GM18519 (cell line): ENCODE measurements at regions not wholly inside any gene's neighbourhood (a gene's known extent, or its start where the extent isn't known, plus 50 kb on each side); places are given as distances from the start of the nearest gene placed in this dataset.

ENCODE experiments used
- ATAC-seq: cut with Tn5 transposase; IDR thresholded peaks from one replicate; pipeline ENCODE4 v1.9.1; 2021; ENCODE audit warnings: mild to moderate bottlenecking, moderate library complexity; ENCODE audit not compliant: unreplicated experiment, low FRiP score

DNA sequence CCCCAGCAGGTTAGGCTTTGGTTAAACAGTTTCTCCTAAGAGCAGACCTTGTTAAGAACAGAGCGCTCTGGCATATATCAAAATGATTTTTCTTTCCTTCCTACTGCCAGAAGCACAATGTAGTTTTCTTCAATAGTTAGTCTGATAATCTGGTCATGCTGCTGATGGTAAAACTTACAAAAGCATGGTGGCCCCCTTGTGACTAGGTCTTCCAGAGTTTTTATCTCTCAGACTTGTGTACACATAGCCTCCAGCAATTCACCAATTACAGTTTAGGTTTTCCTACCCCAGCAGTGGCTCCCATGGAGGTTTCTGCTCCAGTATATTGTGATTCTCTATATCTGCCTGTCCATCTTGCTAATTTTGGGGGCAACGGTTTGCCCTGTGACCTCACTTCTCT, 73.3 kb upstream of the DPH5 start:
- no peak for ATAC-seq

GRCh38 chr1:101098327-101098726, 72.7 kb upstream of the DPH5 start:
- no peak for ATAC-seq

GRCh38 chr1:101089613-101090338, 64.2 kb upstream of the DPH5 start:
- ATAC-seq, result no peak

DNA sequence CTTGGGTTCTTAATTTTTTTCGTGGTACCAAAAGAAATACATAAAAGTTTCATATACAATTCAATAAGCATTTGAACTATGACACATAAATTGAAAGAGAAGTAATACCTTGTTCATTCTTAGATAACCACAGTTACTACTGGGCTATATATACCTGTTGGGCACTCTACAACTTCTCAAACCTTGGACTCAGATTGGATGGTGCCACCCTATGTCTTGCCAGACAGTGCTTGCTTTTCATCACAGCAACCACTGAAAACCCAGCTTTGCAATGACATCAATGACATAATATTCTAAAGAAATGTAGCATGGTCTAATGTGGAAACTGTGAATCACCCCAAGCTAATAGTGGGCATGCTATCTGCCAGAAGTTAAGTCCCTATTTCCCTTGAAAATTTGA, 62.8 kb upstream of the DPH5 start:
- no peak for ATAC-seq

- no peak for ATAC-seq
Measured at GRCh38 chr1:101086783-101087182, 61.2 kb upstream of the DPH5 start.

DNA sequence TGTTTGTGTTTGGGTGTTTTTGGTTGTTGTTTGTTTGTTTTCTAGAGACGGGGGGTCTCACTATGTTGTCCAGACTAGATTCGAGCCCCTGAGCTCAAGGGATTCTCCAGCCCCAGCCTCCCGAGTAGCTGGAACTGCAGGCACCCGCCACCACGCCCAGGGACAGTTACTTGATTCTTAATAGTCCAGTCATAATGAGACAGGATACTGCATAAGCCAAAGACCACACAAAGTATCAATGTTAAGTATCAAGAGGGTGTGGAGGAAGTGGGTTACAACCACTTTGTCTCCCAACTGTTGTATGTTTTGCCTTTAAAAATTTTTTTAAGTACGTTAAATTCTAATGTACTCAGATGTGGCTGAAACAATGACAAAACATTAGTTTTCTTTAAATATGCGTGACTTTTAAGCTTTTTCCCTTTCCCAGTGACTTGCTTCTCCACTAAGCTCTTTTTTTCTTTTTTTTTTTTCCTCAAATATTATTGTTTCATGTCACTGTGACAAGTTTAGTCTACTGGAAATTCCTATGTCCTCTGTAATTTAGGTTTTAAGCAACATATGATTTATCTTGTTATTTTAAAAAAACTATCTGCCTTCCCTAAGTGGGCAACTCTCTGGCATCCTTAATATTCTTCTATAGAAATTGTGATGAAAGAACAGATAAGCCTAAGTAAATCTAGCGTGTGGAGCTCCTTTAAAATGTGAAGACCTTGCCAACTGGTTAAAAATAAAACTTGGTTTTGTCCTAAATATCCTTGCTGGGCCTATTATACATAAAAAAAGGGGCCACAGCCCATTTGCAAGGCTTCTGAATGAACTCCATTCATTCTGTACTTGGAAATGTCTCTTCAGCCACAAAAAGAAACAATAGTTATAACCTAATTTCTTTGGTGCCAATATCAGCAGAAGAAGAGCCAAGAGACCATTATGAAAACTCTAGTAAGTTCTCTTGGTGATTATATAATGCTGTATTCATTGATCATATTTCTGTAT, 56.2 kb upstream of the DPH5 start:
- no peak for ATAC-seq

DNA sequence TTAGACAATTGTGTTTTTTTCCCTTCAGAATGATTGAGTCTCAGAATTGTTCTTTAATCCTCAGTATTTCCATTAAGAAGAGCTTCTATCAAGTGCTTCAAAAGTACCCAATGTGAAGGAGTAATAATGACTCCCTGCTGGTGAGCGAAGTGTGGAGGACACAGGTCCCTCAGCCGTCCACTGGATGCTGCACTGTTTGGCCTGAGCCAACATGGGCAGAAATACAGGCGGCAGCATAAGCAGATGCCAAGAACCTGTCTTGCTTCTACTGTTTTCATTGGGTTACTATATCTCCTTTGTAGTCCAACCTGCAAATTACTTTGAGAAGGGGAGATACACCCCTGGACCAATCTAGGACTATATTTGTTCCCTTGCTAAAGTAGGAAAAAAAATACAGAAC, 55.3 kb upstream of the DPH5 start:
- ATAC-seq, result no peak

DNA sequence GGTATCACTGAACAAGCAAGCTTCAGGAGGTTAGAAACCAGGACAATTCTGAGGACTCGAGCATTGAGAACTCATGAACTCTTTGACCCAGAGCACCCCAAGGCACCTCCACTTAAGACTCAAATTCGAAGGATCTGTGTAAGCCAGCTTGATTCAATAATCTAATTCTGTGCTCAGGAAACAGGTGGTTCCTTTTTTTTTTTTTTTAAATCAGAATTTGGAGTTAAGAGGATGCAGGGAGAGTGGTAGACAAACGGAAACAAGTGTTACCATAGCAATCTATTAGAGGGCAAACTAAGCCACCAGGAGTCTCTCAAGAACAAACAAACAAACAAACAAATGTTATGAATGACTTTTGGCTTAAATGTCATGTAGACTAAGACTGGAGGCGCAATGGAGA, 53.8 kb upstream of the DPH5 start:
- ATAC-seq, result no peak

GRCh38 chr1:101077849-101078248, 52.3 kb upstream of the DPH5 start:
- no peak for ATAC-seq

DNA sequence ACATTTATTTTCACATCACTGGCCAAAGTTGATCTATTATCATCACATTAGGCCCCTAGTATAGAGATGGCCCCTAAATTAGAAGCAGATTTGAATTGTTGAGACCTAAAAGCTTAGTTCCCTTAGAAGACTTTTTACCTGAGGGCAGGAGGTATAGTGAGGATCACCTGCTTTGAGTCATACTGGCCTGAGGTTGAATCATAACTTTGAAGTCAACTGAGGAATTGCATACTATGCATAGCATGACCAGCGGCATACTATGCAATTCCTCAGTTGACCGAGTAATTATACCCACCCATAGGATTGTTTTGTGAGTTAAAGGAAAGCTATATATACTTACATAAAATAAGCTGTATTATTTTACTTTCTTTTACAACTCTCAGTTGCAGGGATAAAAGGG, 50.3 kb upstream of the DPH5 start:
- no peak for ATAC-seq
